DMS53 (cell line): ENCODE measurements at regions not wholly inside any gene's neighbourhood (a gene's known extent, or its start where the extent isn't known, plus 50 kb on each side); places are given as distances from the start of the nearest gene placed in this dataset.
A peak's percentile ranks its signal among the peaks of the same experiment; 100 is the strongest.

Experiments
- DNase-seq: peaks from one replicate; lab custom pipeline; 2025; lab: John Stamatoyannopoulos, UW

- no peak for DNase-seq
Measured at GRCh38 chr1:208419746-208420420, 175.7 kb upstream of the PLXNA2 start.

- DNase-seq = no peak
Measured at GRCh38 chr1:208420696-208421095, 176.5 kb upstream of the PLXNA2 start.

- DNase-seq = no peak
Measured at GRCh38 chr1:208421486-208421885, 177.3 kb upstream of the PLXNA2 start.

- no peak for DNase-seq
Measured at GRCh38 chr1:208423526-208423925, 179.3 kb upstream of the PLXNA2 start.

- DNase-seq = no peak
Measured at GRCh38 chr1:208425096-208425495, 180.9 kb upstream of the PLXNA2 start.

- DNase-seq = no peak
Measured at GRCh38 chr1:208430220-208430619, 186.0 kb upstream of the PLXNA2 start.

GRCh38 chr1:208431721-208432120, 187.5 kb upstream of the PLXNA2 start:
- no peak for DNase-seq

GRCh38 chr1:208432346-208432745, 188.2 kb upstream of the PLXNA2 start:
- DNase-seq = no peak

- DNase-seq = no peak
Measured at GRCh38 chr1:208433086-208433485, 188.9 kb upstream of the PLXNA2 start.

- DNase-seq = no peak
Measured at GRCh38 chr1:208433971-208434370, 189.8 kb upstream of the PLXNA2 start.

GRCh38 chr1:208437401-208437800, 193.2 kb upstream of the PLXNA2 start:
- no peak for DNase-seq

GRCh38 chr1:208438112-208438699, 194.0 kb upstream of the PLXNA2 start:
- no peak for DNase-seq

- DNase-seq = peak; percentile 62
Measured at GRCh38 chr1:208445758-208446203, 201.6 kb upstream of the PLXNA2 start.

- DNase-seq = no peak
Measured at GRCh38 chr1:208446271-208446691, 202.1 kb upstream of the PLXNA2 start.

- DNase-seq = no peak
Measured at GRCh38 chr1:208448425-208448824, 204.2 kb upstream of the PLXNA2 start.

GRCh38 chr1:208449951-208450350, 205.8 kb upstream of the PLXNA2 start:
- DNase-seq = no peak

GRCh38 chr1:208450958-208451357, 206.8 kb upstream of the PLXNA2 start:
- DNase-seq = no peak

GRCh38 chr1:208455821-208456220, 211.6 kb upstream of the PLXNA2 start:
- DNase-seq = no peak

GRCh38 chr1:208456487-208456886, 212.3 kb upstream of the PLXNA2 start:
- no peak for DNase-seq

- no peak for DNase-seq
Measured at GRCh38 chr1:208460823-208461222, 216.6 kb upstream of the PLXNA2 start.

- DNase-seq = peak; percentile 61
Measured at GRCh38 chr1:208461680-208462079, 217.5 kb upstream of the PLXNA2 start.

GRCh38 chr1:208462761-208463160, 218.6 kb upstream of the PLXNA2 start:
- no peak for DNase-seq

- DNase-seq = no peak
Measured at GRCh38 chr1:208465266-208465665, 221.1 kb upstream of the PLXNA2 start.
